CD4-positive, alpha-beta T cell treated with Interleukin-4 for 4 hours (primary cell): ENCODE measurements at regions not wholly inside any gene's neighbourhood (a gene's known extent, or its start where the extent isn't known, plus 50 kb on each side); places are given as distances from the start of the nearest gene placed in this dataset.
"Not testable (repeated sequence)": the region's sequence is repeated elsewhere in the genome, so short reads cannot be mapped to it uniquely, and the experiment has no call there.

Experiments used
- DNase-seq: peaks from one replicate; pipeline ENCODE4 v3.0.0-alpha.2; 2020

DNA sequence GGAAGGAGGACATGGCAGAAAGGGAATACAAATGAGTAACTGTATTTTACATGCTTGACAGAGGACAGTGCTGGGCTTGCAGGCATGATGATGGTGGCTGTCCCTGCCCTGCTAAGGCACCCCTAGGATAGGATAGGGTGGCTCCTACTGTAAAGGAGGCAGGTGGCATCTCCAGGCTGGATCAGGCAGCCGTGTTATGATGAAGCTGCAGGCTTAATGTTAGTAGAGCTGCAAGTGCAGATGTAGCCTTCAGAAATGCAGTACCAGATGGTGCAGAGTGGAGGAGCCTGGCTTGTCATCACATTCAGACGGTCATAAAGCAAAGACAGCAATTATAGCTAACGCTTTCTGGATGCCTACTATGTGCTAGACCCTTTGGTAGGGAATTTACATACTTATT is 287.9 kb upstream of the PODXL start:
- DNase-seq, result no peak

DNA sequence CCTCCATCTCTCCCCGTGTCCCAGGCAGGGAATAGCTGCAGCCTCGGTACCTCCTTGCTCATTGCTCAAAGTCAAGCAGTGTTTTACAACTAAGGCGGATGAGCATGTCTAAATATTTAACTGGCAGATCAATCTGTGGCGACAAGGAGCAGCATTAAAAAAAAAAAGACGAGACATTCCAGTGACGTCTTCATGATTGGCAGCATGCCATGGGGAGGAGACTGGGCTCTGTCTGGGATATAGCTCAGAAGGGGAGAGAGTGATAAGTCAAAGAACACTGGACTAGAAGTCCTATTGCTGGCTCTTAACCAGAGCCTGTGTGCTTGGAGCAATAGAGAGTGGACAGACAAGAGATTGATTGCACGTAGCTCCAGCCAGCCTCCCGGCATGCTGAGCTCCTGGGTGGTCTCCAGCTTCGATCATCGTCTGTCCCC is 287.5 kb upstream of the PODXL start:
- DNase-seq, result no peak

DNA sequence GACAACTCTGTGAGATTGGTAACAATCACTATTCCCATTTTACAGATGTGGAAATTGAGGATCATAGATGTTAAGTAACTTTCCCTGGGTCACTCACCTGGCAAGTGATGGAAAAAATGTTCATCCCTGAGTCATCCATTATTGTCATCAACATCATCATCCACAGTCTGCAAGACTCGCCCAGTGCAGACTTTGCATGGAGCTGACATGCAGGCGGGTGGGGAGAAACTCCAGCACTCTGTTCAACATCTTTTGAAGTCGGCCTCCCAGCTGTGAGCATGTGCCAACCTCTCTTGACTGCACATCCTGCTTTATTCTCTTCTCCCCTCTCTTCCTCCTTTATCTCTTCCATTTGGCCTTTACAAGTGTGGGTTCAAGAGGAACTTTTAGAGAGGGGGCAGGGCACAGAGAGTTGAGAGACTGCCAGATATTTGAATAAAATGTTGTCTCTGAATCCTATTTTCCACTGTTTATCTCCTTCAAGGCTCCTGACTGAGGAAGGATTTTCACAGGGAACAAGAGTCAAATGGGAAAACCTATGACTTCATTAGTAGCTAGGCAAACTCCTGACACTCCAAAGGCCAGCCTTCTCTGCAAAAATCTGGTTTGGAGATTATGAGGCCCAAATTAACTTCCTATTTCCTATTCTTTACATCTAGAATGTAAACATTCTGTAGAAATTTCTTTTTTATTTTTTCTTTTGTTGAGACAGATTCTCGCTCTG is 283.7 kb upstream of the PODXL start:
- DNase-seq, result no peak

DNA sequence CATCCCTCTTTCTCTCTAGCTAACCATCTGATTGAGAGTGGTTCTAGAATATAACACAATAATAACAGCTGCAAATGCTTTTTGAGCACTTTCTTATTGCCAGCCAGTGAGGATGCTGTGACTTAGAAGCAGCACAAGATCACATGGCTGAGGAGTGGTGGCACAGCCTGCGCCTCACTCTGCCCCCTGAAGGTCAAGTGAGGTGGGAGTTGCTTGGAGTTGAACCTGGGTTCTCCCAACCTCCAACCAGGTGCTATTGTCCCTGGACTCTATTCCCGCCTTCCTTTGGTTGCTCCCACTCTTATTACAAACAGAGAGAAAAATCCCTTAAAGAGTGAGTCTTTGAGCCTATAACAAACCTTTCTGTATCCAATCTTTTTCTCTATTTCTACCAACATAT is 280.3 kb upstream of the PODXL start:
- DNase-seq, result no peak

DNA sequence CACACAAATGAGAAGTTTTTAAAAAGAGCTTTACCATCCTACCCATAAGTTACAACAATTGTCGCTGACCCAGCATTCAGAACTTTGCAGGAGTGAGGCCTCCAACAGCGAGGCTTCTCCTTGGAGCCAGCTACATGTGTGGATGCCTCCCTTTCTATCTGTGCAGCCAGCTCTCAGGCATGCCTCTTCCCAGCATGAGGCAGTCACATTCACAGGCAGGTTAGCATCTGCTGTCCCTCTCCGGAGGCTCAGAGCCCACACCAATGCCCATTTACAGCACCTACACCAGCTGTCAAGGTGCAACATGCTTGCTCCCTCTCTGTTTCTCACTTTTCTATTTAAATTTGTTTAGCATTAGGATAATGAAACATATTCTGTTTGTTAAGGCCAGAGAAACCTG is 278.7 kb upstream of the PODXL start:
- no peak for DNase-seq

- no peak for DNase-seq
Observed at GRCh38 chr7:131830681-131831080, 274.3 kb upstream of the PODXL start.

- no peak for DNase-seq
Observed at GRCh38 chr7:131829947-131830558, 273.6 kb upstream of the PODXL start.

DNA sequence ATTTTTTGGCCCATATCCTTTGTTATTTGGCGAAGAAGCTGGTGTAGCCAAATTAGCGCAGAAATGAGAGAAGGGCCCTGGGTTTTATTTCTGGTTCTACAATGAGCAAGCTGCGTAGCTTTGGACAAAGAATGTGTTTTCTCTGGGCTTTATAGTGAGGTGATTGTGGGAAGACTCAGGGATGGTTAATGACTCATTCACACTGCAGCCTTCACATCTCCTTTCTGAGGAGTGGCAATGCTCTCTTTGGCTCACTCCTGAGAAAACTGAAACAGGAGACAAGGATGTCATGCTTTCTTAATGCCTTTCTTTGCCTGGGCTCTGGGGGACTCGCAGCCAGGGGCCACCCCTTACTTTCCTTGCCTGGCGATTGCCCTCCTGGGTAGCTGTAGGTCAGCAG is 271.0 kb upstream of the PODXL start:
- no peak for DNase-seq

- no peak for DNase-seq
Observed at GRCh38 chr7:131826960-131827359, 270.5 kb upstream of the PODXL start.

GRCh38 chr7:131823961-131824440 is 267.6 kb upstream of the PODXL start:
- not testable (repeated sequence) for DNase-seq

DNA sequence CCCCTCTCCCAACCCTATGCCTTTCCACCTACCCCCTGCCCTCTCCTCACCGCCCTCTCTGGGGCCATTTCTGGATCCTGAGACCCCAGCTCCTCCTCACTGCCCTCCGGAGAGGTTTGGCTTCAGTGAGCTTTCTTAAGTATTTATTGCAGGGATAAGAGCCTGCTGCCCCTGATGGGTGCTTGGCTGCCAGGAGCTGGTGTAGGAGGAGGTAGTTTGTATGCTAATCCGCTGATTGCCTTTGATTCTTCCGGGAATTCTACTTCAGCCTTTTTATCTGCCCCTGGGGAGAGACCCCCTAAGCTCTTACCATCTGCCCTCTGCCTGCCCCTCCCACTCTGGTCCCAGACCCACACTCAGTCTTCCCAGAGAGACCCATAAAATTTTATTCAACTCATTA is 263.5 kb upstream of the PODXL start:
- DNase-seq, result no peak

- DNase-seq, result no peak
Observed at GRCh38 chr7:131816391-131817007, 260.1 kb upstream of the PODXL start.

- no peak for DNase-seq
Observed at GRCh38 chr7:131808736-131809135, 252.3 kb upstream of the PODXL start.

- not testable (repeated sequence) for DNase-seq
Observed at GRCh38 chr7:131808156-131808555, 251.7 kb upstream of the PODXL start.

- no peak for DNase-seq
Observed at GRCh38 chr7:131803816-131804215, 247.4 kb upstream of the PODXL start.

- no peak for DNase-seq
Observed at GRCh38 chr7:131802195-131802864, 245.9 kb upstream of the PODXL start.

DNA sequence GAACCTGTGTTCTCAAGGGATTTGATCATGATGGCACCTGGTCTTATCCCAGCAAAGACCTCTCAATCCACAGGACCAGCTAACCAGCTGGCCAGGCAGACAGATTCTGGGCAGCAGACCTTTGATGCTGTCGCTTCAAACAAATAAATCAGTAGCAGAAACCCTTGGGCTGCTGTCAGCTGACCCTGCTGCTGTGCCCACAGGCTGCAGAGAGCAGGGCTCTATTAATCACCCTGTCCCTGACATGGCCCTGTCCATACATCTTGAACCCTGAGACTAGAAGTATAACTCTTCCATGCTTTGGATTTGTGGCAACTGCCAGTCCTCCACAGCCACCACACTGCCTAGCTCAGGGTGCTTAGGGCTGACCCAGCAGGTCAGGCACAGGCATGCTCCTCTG is 244.1 kb upstream of the PODXL start:
- no peak for DNase-seq

GRCh38 chr7:131800008-131800407 is 243.6 kb upstream of the PODXL start:
- no peak for DNase-seq

DNA sequence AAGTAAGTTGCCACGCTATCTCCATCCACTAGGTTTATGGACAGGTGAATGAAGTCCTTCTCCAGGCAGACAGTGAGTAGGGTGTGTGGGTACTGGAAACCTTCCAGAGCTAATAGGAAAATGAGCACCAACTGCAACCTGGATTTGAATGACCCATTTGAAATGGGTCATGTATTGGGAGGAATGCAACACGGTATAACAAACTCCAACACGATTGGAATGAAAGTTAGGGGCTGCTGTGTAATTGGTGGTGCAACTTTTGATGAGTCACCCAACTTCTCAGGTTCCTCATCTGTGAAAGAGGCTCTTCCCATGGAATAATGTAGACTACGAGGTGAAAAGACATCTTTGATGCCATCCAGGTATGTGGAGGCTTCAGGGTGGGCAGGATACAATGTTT is 241.4 kb upstream of the PODXL start:
- no peak for DNase-seq

- DNase-seq, result no peak
Observed at GRCh38 chr7:131795400-131795799, 239.0 kb upstream of the PODXL start.

- DNase-seq, result no peak
Observed at GRCh38 chr7:131792311-131792710, 235.9 kb upstream of the PODXL start.

DNA sequence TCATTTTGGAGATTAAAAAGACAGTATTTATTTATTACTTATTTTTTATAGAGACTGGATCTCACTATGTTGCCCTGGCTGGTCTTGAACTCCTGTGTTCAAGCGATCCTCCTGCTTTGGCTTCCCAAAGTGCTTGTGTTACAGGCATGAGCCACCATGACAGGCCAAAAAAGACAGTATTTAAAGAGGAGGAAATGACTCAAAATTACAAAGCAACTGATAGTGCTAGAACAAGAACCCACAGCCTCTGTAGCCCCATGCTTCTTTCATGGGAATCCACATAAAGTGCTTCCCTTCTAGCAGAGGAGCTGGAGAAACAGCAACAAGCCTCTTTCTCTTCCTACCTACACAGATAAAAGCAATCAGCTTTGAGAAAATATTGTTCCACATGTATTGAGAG is 230.7 kb upstream of the PODXL start:
- no peak for DNase-seq

- no peak for DNase-seq
Observed at GRCh38 chr7:131786204-131786603, 229.8 kb upstream of the PODXL start.

GRCh38 chr7:131778601-131779000 is 222.2 kb upstream of the PODXL start:
- DNase-seq, result no peak
